GM21390 (cell line): ENCODE measurements at regions not wholly inside any gene's neighbourhood (a gene's known extent, or its start where the extent isn't known, plus 50 kb on each side); places are given as distances from the start of the nearest gene placed in this dataset.
"Not testable (repeated sequence)": the region's sequence is repeated elsewhere in the genome, so short reads cannot be mapped to it uniquely, and the experiment has no call there.

Experiments used
- ATAC-seq: cut with Tn5 transposase; IDR thresholded peaks from one replicate; pipeline ENCODE4 v1.9.1; 2021; ENCODE audit not compliant: unreplicated experiment

DNA sequence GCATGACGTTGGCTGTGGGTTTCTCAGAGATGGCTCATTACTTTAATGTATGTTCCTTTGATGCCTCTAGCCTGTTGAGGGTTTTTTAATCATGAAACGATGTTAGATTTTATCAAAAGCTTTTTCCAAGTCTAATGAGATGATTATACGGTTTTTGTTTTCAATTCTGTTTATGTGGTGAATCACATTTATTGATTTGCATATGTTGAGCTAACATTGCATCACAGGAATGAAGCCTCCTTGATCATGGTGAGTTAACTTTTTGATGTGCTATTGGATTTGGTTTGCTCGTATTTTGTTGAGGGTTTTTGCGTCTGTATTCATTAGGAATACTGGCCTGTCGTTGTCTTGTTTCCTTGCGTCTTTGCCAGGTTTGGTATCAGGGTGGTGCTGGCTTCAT is 52.3 kb upstream of the PTPN12 start:
- no peak for ATAC-seq

DNA sequence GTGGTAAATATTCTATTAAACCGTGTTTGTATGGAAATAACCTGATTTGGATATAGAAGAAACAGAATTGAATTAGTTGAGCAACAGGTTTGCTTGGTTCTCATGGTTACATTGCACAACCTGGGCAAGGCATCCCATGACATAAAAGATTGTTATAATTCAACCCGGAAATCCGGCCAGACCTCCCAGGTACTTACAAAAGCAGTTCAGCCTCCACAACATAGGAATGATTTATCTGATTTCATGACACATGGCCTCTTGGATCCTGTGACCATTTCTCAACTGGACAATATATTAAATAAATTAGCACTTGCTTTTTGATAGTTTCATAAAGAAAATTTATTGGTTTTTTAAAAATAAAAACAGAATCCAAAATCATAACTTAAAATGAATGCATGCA is 55.1 kb upstream of the PTPN12 start:
- no peak for ATAC-seq

DNA sequence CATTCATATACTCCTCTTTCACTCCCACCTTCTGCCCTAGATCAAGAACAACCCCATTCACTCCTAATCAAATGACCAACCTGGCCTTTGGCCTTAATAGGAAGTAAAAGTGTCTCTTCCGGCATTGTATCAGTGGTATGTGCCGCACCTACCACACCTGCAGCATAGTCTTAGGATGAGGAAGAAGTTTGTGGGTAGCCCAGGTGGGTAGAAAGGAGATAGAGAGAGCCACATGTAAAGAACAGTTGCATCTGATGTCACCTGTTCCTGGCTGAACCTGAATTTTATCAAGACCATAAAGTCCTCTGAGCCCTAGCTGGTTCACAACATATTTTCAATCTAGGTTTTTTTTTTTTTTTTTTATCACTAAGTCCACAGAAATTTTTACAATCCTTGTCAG is 55.5 kb upstream of the PTPN12 start:
- no peak for ATAC-seq

DNA sequence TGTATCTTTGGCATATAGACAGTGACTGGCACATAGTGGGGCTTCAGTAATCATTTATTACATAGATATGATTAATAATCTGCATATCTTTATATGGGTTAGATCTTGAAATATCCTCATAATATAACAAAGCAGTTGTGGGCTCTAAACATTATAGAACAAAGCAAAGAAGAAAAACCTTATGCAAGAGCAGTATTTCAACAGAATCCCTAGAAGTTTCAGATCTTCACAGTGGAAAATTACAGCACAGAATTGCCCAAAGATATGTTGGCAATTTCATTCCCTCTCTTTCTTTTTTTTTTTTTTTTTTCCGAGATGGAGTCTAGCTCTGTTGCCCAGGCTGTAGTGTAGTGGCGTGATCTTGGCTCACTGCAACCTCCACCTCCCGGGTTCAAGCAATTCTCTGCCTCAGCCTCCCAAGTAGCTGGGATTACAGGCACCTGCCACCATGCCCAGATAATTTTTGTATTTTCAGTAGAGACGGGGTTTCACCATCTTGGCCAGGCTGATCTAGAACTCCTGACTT is 56.9 kb upstream of the PTPN12 start:
- ATAC-seq = not testable (repeated sequence)

DNA sequence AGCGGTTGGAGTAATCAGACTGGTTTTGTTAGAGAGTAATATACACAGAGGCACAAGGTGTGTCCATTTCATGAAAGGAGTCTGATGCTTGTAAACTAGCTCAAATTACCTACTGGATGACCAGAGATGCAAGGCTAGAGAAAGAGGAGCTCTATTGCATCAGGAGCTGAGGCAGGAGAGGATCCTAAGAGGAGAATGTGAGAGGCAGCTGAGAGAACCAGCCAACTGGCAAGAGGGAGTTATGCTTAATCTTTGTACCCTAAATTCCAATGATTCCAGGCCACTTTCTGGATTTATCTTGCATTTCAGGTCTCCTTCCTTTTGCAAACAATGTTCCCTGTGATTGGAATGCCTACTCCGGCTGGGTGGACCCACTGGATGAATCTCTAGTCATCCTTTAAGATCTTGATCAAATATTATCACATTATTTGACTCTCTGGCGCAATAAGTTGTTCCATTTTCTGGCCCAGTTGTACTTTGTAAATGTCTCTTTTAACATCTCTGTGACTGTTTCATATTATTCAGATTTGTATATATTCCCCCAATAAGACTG is 57.5 kb upstream of the PTPN12 start:
- ATAC-seq = no peak

DNA sequence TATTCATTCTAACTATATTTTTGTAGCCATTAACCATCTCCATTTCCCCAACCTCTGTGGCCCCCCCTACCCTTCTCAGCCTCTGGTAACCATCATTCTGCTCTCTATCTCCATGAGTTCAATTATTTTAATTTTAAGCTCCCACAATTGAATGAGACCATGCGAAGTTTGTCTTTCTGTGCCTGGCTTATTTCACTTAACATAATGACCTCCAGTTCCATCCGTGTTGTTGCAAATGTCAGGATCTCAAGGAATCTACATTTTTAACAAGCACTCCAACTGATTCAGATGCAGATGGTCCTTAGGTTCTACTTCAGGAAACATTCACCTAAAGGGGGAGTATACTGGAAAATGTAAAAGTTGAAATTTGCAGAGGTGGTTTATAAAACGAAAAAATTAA is 60.2 kb upstream of the PTPN12 start:
- ATAC-seq = no peak

DNA sequence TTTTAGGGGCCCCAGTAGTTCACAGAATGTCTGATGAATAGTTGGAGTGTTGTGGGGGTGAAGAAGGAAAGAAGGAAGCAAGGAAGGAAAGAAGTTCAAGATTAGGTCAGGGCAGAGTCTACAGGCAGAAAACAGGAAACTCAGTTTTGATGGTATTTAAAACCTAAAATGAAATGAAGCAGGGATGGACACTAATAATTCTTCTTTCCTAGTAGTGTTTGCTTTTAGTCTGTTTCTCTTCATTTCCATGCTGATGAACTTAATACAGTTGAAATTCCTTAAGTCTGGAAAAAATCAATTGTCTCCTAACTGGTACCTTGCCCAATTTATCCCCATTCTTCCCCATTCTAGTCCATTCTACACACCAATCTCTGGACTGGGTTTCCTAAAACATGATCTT is 59.0 kb upstream of the GSAP start:
- ATAC-seq = no peak

DNA sequence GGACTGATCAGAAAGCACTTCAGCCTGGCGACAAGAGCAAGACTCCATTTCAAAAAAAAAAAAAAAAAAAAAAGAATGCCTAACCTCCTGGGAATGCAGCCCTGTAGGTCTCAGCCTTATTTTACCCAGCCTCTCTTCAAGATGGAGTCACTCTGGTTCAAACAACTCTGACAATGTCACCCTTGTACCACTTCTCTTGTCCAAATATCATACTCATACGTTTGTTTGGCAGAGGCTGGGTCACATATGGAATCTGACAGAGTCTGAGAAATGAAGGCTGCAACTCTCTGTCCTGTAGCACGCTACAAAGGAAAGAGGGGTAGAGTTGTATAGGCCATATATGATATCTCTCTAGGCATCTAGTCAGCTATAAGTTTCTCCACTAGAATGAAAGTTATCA is 58.6 kb upstream of the GSAP start:
- no peak for ATAC-seq

DNA sequence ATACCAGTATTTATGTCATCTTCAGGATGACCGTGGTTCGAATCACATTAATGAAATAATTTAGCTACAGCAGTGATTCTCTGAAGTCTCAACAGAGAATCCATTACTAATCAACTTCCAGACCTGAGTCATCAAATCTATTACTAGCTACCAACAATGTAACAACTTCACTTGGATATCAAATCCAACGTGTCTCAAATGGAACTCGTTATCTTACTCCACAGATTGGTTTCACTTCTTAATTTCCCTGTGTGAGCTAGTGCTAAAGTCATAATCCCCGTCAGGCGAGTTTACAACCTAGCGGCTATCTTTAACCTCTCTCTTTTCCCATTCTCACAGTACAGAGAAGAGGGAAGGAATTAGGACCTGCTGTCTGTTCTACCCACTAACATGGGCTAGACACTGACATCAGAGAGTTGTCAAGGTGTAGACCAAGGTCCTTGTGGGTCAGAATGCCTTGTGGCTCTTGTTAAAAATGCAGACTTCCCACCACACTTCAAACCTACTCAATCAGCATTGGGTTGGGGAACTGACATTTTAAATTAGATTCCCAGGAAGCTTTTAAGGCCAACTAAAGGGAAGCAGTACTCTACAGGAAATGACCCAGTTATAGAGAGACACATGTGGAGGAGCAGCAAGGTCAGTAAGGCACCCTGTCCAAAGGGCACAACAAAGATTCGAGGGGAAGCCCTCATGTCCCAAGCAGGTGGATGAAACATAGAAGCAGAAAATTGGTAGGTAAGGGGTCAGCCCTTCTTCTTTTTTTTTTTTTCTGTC is 57.3 kb upstream of the GSAP start:
- ATAC-seq = no peak

DNA sequence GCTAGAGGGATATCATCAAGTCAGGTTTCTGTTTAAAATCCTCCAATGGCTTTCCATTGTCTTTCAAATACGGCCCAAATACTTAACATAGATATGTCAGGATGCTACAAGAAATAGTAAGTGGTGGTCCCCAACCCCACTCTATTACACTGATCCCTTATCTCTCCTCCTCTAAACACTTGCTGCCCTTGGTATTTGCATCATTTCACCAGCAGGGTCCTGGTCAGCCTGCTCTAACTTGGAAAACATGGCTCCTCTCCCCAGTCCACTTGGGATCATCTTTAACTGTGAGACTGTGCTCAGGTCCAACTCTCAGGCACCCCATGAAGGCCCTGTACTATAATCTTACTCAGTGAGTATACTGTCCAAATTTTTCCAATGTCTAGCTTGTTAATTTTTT is 53.8 kb upstream of the GSAP start:
- no peak for ATAC-seq

DNA sequence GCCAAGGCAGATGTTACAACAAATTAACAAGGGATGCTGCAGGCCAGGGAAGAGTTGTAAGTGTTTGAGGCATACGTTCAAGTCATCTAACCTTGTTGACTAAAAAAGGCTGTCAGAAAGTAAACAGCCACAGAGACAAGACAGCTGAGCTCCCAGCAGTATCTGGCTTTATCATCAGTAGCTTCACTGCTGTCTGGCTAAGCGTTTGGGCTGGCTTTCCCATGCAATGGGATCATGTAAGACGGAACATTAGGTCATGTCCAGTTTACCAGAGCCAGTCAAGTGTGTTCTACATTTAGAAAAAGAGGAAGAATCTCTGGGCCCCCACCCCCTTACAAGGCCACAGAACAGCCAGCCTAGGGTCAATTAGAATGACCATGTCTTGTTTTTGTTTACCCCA is 51.3 kb upstream of the GSAP start:
- ATAC-seq = no peak

DNA sequence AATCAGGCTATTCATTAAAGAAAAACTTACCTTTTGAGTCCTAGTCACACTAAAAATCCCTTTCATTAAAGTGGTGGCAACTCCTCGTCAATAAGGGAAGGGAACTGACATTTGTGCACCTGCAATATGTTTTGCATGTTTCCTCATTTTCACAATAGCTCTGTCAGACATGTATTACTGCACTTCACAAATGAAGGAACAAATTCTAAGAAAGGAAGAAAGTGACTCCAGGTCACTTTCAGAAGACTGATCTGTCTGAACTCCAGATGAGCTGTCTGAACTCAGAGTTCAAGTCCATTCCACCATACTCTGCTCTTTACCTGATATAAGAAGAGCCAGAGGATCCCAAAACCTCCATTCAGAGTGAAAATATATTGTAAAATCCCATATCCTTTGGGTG is 50.3 kb upstream of the GSAP start:
- peak; percentile 48 for ATAC-seq
